Spleen (tissue), 7 donors: ENCODE measurements at regions not wholly inside any gene's neighbourhood (a gene's known extent, or its start where the extent isn't known, plus 50 kb on each side); places are given as distances from the start of the nearest gene placed in this dataset.

Experiments used
- POLR2A ChIP-seq, 3 donors: fragments of 450-650 bp; IDR thresholded peaks; one replicate each; pipeline ENCODE4 v1.5.1; 2017; ENCODE audit warnings: antibody characterized with exemption in 3 of 3, mild to moderate bottlenecking in 1 of 3
- POLR2AphosphoS5 ChIP-seq, 3 donors: sonication (generic); formaldehyde crosslinking; IDR thresholded peaks; one replicate each; pipeline ENCODE4 v1.5.1; 2017; ENCODE audit warnings: antibody characterized with exemption in 3 of 3
- TF ChIP-seq, protein P1 (sequence below), 11 experiments: fragments of 200-600 bp in 7 of 11; fragments of 450-650 bp in 4 of 11; sonication (generic) in 4 of 11; IDR thresholded peaks in 8 of 11; conservative IDR thresholded peaks in 3 of 11; 1 replicate in 7 of 11; 2 replicates in 4 of 11; pipeline versions ENCODE4 v1.4.0 to v1.8.0; 2016 to 2021; ENCODE audit warnings: antibody characterized with exemption in 11 of 11, inconsistent platforms in 4 of 11, mild to moderate bottlenecking in 1 of 11
- donor health status: DM: no; HTN: no; CAD: no; lungs with moderate emphysema.
- donor health status: DM: no; HTN: no; CAD: no.
- donor health status: DM: no; HTN: no; CAD: no.

- TF ChIP-seq POLR2A (IDR thresholded peaks at IDR 0.05) (no peak), POLR2AphosphoS5 (IDR thresholded peaks at IDR 0.05) (no peak)
- TF ChIP-seq, protein P1, sequence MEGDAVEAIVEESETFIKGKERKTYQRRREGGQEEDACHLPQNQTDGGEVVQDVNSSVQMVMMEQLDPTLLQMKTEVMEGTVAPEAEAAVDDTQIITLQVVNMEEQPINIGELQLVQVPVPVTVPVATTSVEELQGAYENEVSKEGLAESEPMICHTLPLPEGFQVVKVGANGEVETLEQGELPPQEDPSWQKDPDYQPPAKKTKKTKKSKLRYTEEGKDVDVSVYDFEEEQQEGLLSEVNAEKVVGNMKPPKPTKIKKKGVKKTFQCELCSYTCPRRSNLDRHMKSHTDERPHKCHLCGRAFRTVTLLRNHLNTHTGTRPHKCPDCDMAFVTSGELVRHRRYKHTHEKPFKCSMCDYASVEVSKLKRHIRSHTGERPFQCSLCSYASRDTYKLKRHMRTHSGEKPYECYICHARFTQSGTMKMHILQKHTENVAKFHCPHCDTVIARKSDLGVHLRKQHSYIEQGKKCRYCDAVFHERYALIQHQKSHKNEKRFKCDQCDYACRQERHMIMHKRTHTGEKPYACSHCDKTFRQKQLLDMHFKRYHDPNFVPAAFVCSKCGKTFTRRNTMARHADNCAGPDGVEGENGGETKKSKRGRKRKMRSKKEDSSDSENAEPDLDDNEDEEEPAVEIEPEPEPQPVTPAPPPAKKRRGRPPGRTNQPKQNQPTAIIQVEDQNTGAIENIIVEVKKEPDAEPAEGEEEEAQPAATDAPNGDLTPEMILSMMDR (IDR thresholded peaks at IDR 0.05 in 8 of 11, conservative IDR thresholded peaks at IDR 0.05 in 3 of 11), result no peak
These were observed 377.1 kb downstream of the CNTNAP4 start for GRCh38 chr16:76654088-76654820.
